B cell (primary cell): ENCODE measurements at regions not wholly inside any gene's neighbourhood (a gene's known extent, or its start where the extent isn't known, plus 50 kb on each side); places are given as distances from the start of the nearest gene placed in this dataset.

Experiments
- ATAC-seq: fragments of 200-7000 bp; cut with Tn5 transposase; one replicate; pipeline ENCODE4 v1.10.0; 2021; ENCODE audit warnings: low read depth, mild to moderate bottlenecking, moderate number of reproducible peaks, moderate library complexity
- CTCF ChIA-PET: fragments of 350-600 bp; sonication (Branson Sonifier 250); formaldehyde crosslinking; loops from one replicate; lab custom pipeline; 2021; ENCODE audit warnings: antibody characterized with exemption, inconsistent platforms; lab: Charles Lee
- POLR2A ChIA-PET: fragments of 350-600 bp; sonication (Branson Sonifier 250); formaldehyde crosslinking; loops from one replicate; lab custom pipeline; 2021; ENCODE audit warnings: antibody characterized with exemption; lab: Charles Lee
- DNase-seq: peaks from one replicate; pipeline ENCODE4 v3.0.0; 2013
- H2AFZ ChIP-seq: 2 replicates; pipeline ENCODE4 v1.6.1; 2012; ENCODE audit warnings: mild to moderate bottlenecking, low read depth, low read length; ENCODE audit not compliant: insufficient read depth, poor library complexity, severe bottlenecking
- H3K27ac ChIP-seq, 2 donors: 1 replicate in 1 of 2; 2 replicates in 1 of 2; pipeline ENCODE4 v1.5.1; 2012 to 2013; ENCODE audit warnings: low read length in 2 of 2, mild to moderate bottlenecking in 2 of 2, moderate library complexity in 1 of 2
- H3K27me3 ChIP-seq, 4 experiments: fragments of 200-600 bp in 1 of 4; sonication (generic) in 1 of 4; replicated peaks in 1 of 4; 1 replicate in 2 of 4; 2 replicates in 2 of 4; pipeline versions ENCODE4 v1.6.1 to v1.7.0; 2013 to 2016; ENCODE audit warnings: low read length in 3 of 4, mild to moderate bottlenecking in 2 of 4, mixed read lengths in 1 of 4, moderate library complexity in 1 of 4; ENCODE audit not compliant: insufficient read depth in 4 of 4, control insufficient read depth in 3 of 4; ENCODE audit errors: control extremely low read depth in 1 of 4
- H3K36me3 ChIP-seq, 2 experiments: replicated peaks in 1 of 2; 1 replicate in 1 of 2; 2 replicates in 1 of 2; pipeline versions ENCODE4 v1.6.1 to v1.7.1; 2013; ENCODE audit warnings: low read length in 1 of 2; ENCODE audit not compliant: insufficient read depth in 2 of 2, control insufficient read depth in 1 of 2; ENCODE audit errors: control extremely low read depth in 1 of 2, extremely low read depth in 1 of 2
- H3K4me1 ChIP-seq, 2 donors: fragments of 200-600 bp in 1 of 2; sonication (generic) in 1 of 2; 1 replicate in 1 of 2; 2 replicates in 1 of 2; pipeline versions ENCODE4 v1.5.1 to v1.6.1; 2013 to 2017; ENCODE audit warnings: low read length in 2 of 2; ENCODE audit not compliant: control insufficient read depth in 2 of 2, insufficient read depth in 2 of 2
- H3K4me2 ChIP-seq: replicated peaks from 2 replicates; pipeline ENCODE3; 2012; ENCODE audit warnings: mild to moderate bottlenecking, low read depth, low read length; ENCODE audit not compliant: poor library complexity, severe bottlenecking
- H3K4me3 ChIP-seq, 5 experiments: fragments of 200-600 bp in 1 of 5; sonication (generic) in 1 of 5; 1 replicate in 3 of 5; 2 replicates in 2 of 5; pipeline versions ENCODE4 v1.5.1 to v1.7.0; 2011 to 2016; ENCODE audit warnings: low read length in 4 of 5, mild to moderate bottlenecking in 4 of 5, low read depth in 2 of 5, control low read depth in 1 of 5, moderate library complexity in 1 of 5; ENCODE audit not compliant: insufficient read depth in 1 of 5; ENCODE audit errors: control extremely low read depth in 1 of 5, extremely low read depth in 1 of 5
- H3K79me2 ChIP-seq: fragments of 200-600 bp; sonication (generic); one replicate; pipeline ENCODE4 v1.6.0; 2016; ENCODE audit warnings: low read length; ENCODE audit not compliant: control insufficient read depth, insufficient read depth
- H3K9ac ChIP-seq: fragments of 200-600 bp; sonication (generic); 2 replicates; pipeline ENCODE4 v1.6.1; 2017; ENCODE audit warnings: mild to moderate bottlenecking, low read length, moderate library complexity
- H3K9me3 ChIP-seq, 3 donors: one replicate each; pipeline versions ENCODE4 v1.6.1 to v1.7.1; 2013; ENCODE audit warnings: low read length in 2 of 3; ENCODE audit not compliant: control insufficient read depth in 2 of 3, insufficient read depth in 1 of 3; ENCODE audit errors: control extremely low read depth in 1 of 3
- H4K20me1 ChIP-seq: 2 replicates; pipeline ENCODE4 v1.6.0; 2012; ENCODE audit warnings: mild to moderate bottlenecking, low read length; ENCODE audit not compliant: insufficient read depth, control insufficient read depth, poor library complexity, severe bottlenecking
- H3K27ac Mint-ChIP-seq: one replicate; pipeline ENCODE4 v1.8.0; 2021; ENCODE audit warnings: mixed read lengths
- H3K27me3 Mint-ChIP-seq: one replicate; pipeline ENCODE4 v1.8.0; 2021; ENCODE audit warnings: mixed read lengths
- H3K4me1 Mint-ChIP-seq: one replicate; pipeline ENCODE4 v1.8.0; 2021; ENCODE audit warnings: mixed read lengths
- H3K4me3 Mint-ChIP-seq: one replicate; pipeline ENCODE4 v1.8.0; 2021; ENCODE audit warnings: mixed read lengths
- H3K9me3 Mint-ChIP-seq: one replicate; pipeline ENCODE4 v1.8.0; 2022; ENCODE audit warnings: mixed read lengths; ENCODE audit not compliant: insufficient read depth
- CTCF ChIP-seq: fragments of 200-600 bp; IDR thresholded peaks from one replicate; pipeline ENCODE4 v1.8.0; 2022; ENCODE audit warnings: antibody characterized with exemption, mild to moderate bottlenecking
- EZH2 ChIP-seq: IDR thresholded peaks from 2 replicates; pipeline ENCODE4 v1.6.1; 2012; ENCODE audit warnings: borderline replicate concordance, low read depth, mild to moderate bottlenecking, moderate library complexity, low read length; ENCODE audit not compliant: insufficient read depth, poor library complexity, severe bottlenecking
- WGBS: methylation state at CpG from one replicate; pipeline ENCODE4 v1.1.5; 2013; ENCODE audit warnings: missing lambda C conversion rate; ENCODE audit not compliant: insufficient coverage; 5-methylcytosine and 5-hydroxymethylcytosine counted together
- intact Hi-C: fragments of 100-400 bp; cut with micrococcal nuclease; formaldehyde crosslinking; loops from one replicate; pipeline ENCODE4 v1.10.0; 2022

GRCh38 chr2:39511219-39511604 is 74.1 kb upstream of the MAP4K3 start:
- no peaks in the 10 kb centered on the region for H3K9me3 ChIP-seq
- ATAC-seq (no peak), DNase-seq (no peak)
- no peak overlapping the region for H3K4me2 ChIP-seq
- no peaks in the 10 kb centered on the region for H4K20me1 ChIP-seq
- no peak overlapping the region for H2AFZ ChIP-seq
- H3K9ac ChIP-seq, result no peak overlapping the region
- WGBS, result 94% methylated on average over 4 of the region's 4 CpGs
- H3K4me1 ChIP-seq, result peaks cover 7 to 9% of the 10 kb centered on the region in 2 donors
- POLR2A ChIA-PET, result no interaction called here
- intact Hi-C loops, result loop anchor here (5.0 kb wide), 1 partner anchor 34 kb away; no protein-coding TSS in a partner anchor
- Mint-ChIP-seq H3K4me3 (no peak overlapping the region), H3K27me3 (no peaks in the 10 kb centered on the region), H3K4me1 (peaks cover 17% of the 10 kb centered on the region), H3K27ac (no peak overlapping the region), H3K9me3 (no peaks in the 10 kb centered on the region)
- no peak overlapping the region for H3K4me3 ChIP-seq
- H3K27me3 ChIP-seq, result no peaks in the 10 kb centered on the region
- CTCF ChIA-PET, result interaction anchor here (2.2 to 2.7 kb wide), 3 partner anchors 11 to 219 kb away, joined by 7 to 15 read pairs (median 9); no protein-coding TSS in a partner anchor
- no peaks in the 10 kb centered on the region for H3K79me2 ChIP-seq
- no peak overlapping the region for H3K27ac ChIP-seq
- TF ChIP-seq EZH2 (no peak), CTCF (no peak)
- no peaks in the 10 kb centered on the region for H3K36me3 ChIP-seq

DNA sequence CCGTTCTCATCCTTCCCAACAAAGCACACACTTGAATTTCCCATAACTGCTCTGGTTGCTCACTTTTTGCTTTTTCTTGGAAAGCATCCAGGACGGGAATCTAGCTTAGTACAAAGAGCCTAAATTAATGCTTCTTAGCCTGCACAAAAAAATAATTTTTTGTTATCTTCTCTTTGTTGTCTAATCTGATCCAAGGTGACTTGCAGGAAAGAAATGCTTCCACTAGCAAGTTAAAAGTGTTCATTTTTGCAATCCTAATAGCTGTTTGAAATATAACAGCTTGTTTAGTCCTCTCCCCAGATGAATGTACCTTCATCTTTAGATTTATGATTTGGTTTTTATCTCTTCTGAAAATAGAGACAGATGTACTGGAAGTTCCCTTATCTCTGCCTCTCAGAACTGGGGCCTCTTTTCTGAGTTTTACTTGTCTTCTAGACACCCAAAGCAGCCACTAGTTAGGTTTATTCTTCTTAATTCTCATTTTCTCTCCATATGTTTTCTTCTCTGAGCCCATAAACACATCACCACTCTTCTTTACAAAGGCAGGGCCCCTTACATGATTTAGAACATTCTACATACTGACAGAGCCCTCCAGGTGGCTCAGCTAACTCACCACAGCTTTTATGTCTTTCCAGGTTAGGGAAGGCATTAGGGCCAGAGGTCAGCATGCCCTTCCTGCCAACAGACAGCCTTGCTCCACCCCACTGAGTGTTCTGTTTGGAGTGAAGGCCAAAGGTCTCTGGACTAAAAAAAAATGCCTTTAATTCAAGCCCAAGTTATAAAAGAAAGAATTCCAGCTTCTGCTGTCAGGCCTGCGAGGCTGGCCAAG is 74.7 kb upstream of the MAP4K3 start:
- H3K27ac Mint-ChIP-seq, result no peak overlapping the region
- Histone ChIP-seq H3K27me3 (no peaks in the 10 kb centered on the region), H3K9me3 (no peaks in the 10 kb centered on the region), H2AFZ (no peak overlapping the region), H3K36me3 (no peaks in the 10 kb centered on the region), H3K4me1 (peaks cover 7 to 9% of the 10 kb centered on the region in 2 donors), H3K4me3 (no peak overlapping the region), H3K9ac (no peak overlapping the region), H3K27ac (no peak overlapping the region), H3K4me2 (no peak overlapping the region), H3K79me2 (no peaks in the 10 kb centered on the region), H4K20me1 (no peaks in the 10 kb centered on the region)
- ATAC-seq (no peak), DNase-seq (no peak)
- no peaks in the 10 kb centered on the region for H3K27me3 Mint-ChIP-seq
- POLR2A ChIA-PET, result interaction anchor here (1.0 kb wide), 1 partner anchor 37 kb away, joined by 5 read pairs; no protein-coding TSS in a partner anchor
- 88% methylated on average over 2 of the region's 3 CpGs for WGBS
- H3K4me3 Mint-ChIP-seq, result no peak overlapping the region
- intact Hi-C loops, result loop anchor here (5.0 kb wide), 1 partner anchor 35 kb away; no protein-coding TSS in a partner anchor
- TF ChIP-seq EZH2 (no peak), CTCF (no peak)
- peaks cover 17% of the 10 kb centered on the region for H3K4me1 Mint-ChIP-seq
- CTCF ChIA-PET, result interaction anchor here (0.6 to 2.7 kb wide), 5 partner anchors 11 to 218 kb away, joined by 3 to 15 read pairs (median 7); no protein-coding TSS in a partner anchor
- H3K9me3 Mint-ChIP-seq, result no peaks in the 10 kb centered on the region
